Subcutaneous abdominal adipose tissue (tissue), 5 donors: ENCODE measurements at regions not wholly inside any gene's neighbourhood (a gene's known extent, or its start where the extent isn't known, plus 50 kb on each side); places are given as distances from the start of the nearest gene placed in this dataset.

Experiments
- H3K27ac ChIP-seq: one replicate; pipeline ENCODE4 v1.7.0; 2013; ENCODE audit warnings: low read depth, mild to moderate bottlenecking, inconsistent platforms, low read length, moderate library complexity
- H3K27me3 ChIP-seq, 5 donors: one replicate each; pipeline ENCODE4 v1.7.0; 2013; ENCODE audit warnings: low read length in 5 of 5, inconsistent platforms in 1 of 5; ENCODE audit not compliant: control insufficient read depth in 5 of 5, insufficient read depth in 4 of 5
- H3K36me3 ChIP-seq, 5 donors: one replicate each; pipeline ENCODE4 v1.7.0; 2013; ENCODE audit warnings: low read length in 5 of 5; ENCODE audit not compliant: control insufficient read depth in 5 of 5, insufficient read depth in 5 of 5
- H3K4me1 ChIP-seq, 5 donors: one replicate each; pipeline ENCODE4 v1.7.0; 2013; ENCODE audit warnings: low read length in 5 of 5, mild to moderate bottlenecking in 3 of 5, moderate library complexity in 1 of 5; ENCODE audit not compliant: control insufficient read depth in 5 of 5, insufficient read depth in 5 of 5
- H3K4me3 ChIP-seq, 5 donors: one replicate each; pipeline ENCODE4 v1.7.0; 2013; ENCODE audit warnings: low read length in 5 of 5, low read depth in 1 of 5
- H3K9ac ChIP-seq, 5 donors: one replicate each; pipeline ENCODE4 v1.7.0; 2013; ENCODE audit warnings: low read length in 5 of 5, mild to moderate bottlenecking in 4 of 5, moderate library complexity in 3 of 5
- H3K9me3 ChIP-seq, 5 donors: one replicate each; pipeline ENCODE4 v1.7.0; 2013; ENCODE audit warnings: low read length in 5 of 5; ENCODE audit not compliant: control insufficient read depth in 5 of 5
- donor health status: healthy.
- donor health status: healthy.
- donor health status: healthy.
- donor health status: healthy.
- donor health status: healthy.

- Histone ChIP-seq H3K9ac (no peak overlapping the region), H3K4me1 (peaks cover 0 to 6% (median 2%) of the 10 kb centered on the region in 5 donors), H3K4me3 (no peak overlapping the region), H3K27ac (no peak overlapping the region), H3K27me3 (peaks cover 0 to 2% (median 0%) of the 10 kb centered on the region in 5 donors), H3K36me3 (no peaks in the 10 kb centered on the region), H3K9me3 (peaks cover 0 to 3% (median 3%) of the 10 kb centered on the region in 5 donors)
These were observed 318.4 kb downstream of the AASDHPPT start for GRCh38 chr11:106395716-106396349.

- no peak overlapping the region for H3K27ac ChIP-seq
These were observed 320.5 kb downstream of the AASDHPPT start for GRCh38 chr11:106397787-106398501.

GRCh38 chr11:106398502-106399075 is 321.1 kb downstream of the AASDHPPT start:
- H3K27me3 ChIP-seq = peaks cover 0 to 2% (median 0%) of the 10 kb centered on the region in 5 donors
- peaks cover 0 to 6% (median 2%) of the 10 kb centered on the region in 5 donors for H3K4me1 ChIP-seq
- H3K36me3 ChIP-seq = no peaks in the 10 kb centered on the region
- no peak overlapping the region for H3K9ac ChIP-seq
- no peak overlapping the region for H3K4me3 ChIP-seq
- H3K27ac ChIP-seq = no peak overlapping the region
- peaks cover 0 to 3% (median 3%) of the 10 kb centered on the region in 5 donors for H3K9me3 ChIP-seq

More at GRCh38 chr11:106397787-106398501, 320.5 kb downstream of the AASDHPPT start:
- Histone ChIP-seq H3K9ac (no peak overlapping the region), H3K4me1 (peaks cover 0 to 6% (median 2%) of the 10 kb centered on the region in 5 donors), H3K27me3 (peaks cover 0 to 2% (median 0%) of the 10 kb centered on the region in 5 donors), H3K36me3 (no peaks in the 10 kb centered on the region), H3K4me3 (no peak overlapping the region), H3K9me3 (peaks cover 0 to 3% (median 3%) of the 10 kb centered on the region in 5 donors)

- no peaks in the 10 kb centered on the region for H3K36me3 ChIP-seq
- H3K9me3 ChIP-seq = peaks cover 0 to 3% (median 3%) of the 10 kb centered on the region in 5 donors
- no peak overlapping the region for H3K27ac ChIP-seq
- H3K27me3 ChIP-seq = peaks cover 0 to 2% (median 0%) of the 10 kb centered on the region in 5 donors
- H3K9ac ChIP-seq = no peak overlapping the region
- H3K4me1 ChIP-seq = peaks cover 0 to 6% (median 2%) of the 10 kb centered on the region in 5 donors
- H3K4me3 ChIP-seq = no peak overlapping the region
These were observed 321.6 kb downstream of the AASDHPPT start for GRCh38 chr11:106399076-106399511.

GRCh38 chr11:106399624-106400023 is 322.2 kb downstream of the AASDHPPT start:
- Histone ChIP-seq H3K4me3 (no peak overlapping the region), H3K4me1 (peaks cover 0 to 6% (median 2%) of the 10 kb centered on the region in 5 donors), H3K36me3 (no peaks in the 10 kb centered on the region), H3K9me3 (peaks cover 0 to 3% (median 3%) of the 10 kb centered on the region in 5 donors), H3K9ac (no peak overlapping the region), H3K27ac (no peak overlapping the region), H3K27me3 (no peaks in the 10 kb centered on the region)

GRCh38 chr11:106400949-106401570 is 323.6 kb downstream of the AASDHPPT start:
- Histone ChIP-seq H3K27ac (no peak overlapping the region), H3K4me1 (peaks cover 0 to 6% (median 2%) of the 10 kb centered on the region in 5 donors), H3K9ac (no peak overlapping the region), H3K27me3 (no peaks in the 10 kb centered on the region), H3K36me3 (no peaks in the 10 kb centered on the region), H3K9me3 (peaks cover 0 to 3% (median 0%) of the 10 kb centered on the region in 5 donors), H3K4me3 (no peak overlapping the region)

GRCh38 chr11:106403751-106404150 is 326.3 kb downstream of the AASDHPPT start:
- no peaks in the 10 kb centered on the region for H3K36me3 ChIP-seq
- no peak overlapping the region for H3K9ac ChIP-seq
- H3K4me3 ChIP-seq = no peak overlapping the region
- no peak overlapping the region for H3K27ac ChIP-seq
- H3K27me3 ChIP-seq = no peaks in the 10 kb centered on the region
- no peaks in the 10 kb centered on the region for H3K9me3 ChIP-seq
- H3K4me1 ChIP-seq = peaks cover 0 to 6% (median under 1%) of the 10 kb centered on the region in 5 donors

GRCh38 chr11:106409222-106409621 is 331.8 kb downstream of the AASDHPPT start:
- no peak overlapping the region for H3K9ac ChIP-seq
- H3K9me3 ChIP-seq = no peaks in the 10 kb centered on the region
- H3K27me3 ChIP-seq = no peaks in the 10 kb centered on the region
- H3K36me3 ChIP-seq = no peaks in the 10 kb centered on the region
- H3K27ac ChIP-seq = no peak overlapping the region
- no peaks in the 10 kb centered on the region for H3K4me1 ChIP-seq
- H3K4me3 ChIP-seq = no peak overlapping the region

- Histone ChIP-seq H3K9ac (no peak overlapping the region), H3K9me3 (no peaks in the 10 kb centered on the region), H3K27me3 (no peaks in the 10 kb centered on the region), H3K4me1 (no peaks in the 10 kb centered on the region), H3K27ac (no peak overlapping the region), H3K4me3 (no peak overlapping the region), H3K36me3 (no peaks in the 10 kb centered on the region)
These were observed 332.2 kb downstream of the AASDHPPT start for GRCh38 chr11:106409671-106410070.
